Panc1 (cell line): ENCODE measurements at regions not wholly inside any gene's neighbourhood (a gene's known extent, or its start where the extent isn't known, plus 50 kb on each side); places are given as distances from the start of the nearest gene placed in this dataset.

Source experiments
- POLR2AphosphoS5 ChIP-seq: IDR thresholded peaks from 2 replicates; pipeline ENCODE4 v1.6.1; 2012; ENCODE audit warnings: mild to moderate bottlenecking, low read depth, low read length, moderate library complexity
- SIN3A ChIP-seq: IDR thresholded peaks from 2 replicates; pipeline ENCODE4 v1.6.1; 2012; ENCODE audit warnings: low read depth, mild to moderate bottlenecking, low read length, moderate library complexity, borderline replicate concordance; ENCODE audit not compliant: insufficient read depth
- TCF7L2 ChIP-seq: IDR thresholded peaks from 2 replicates; pipeline ENCODE4 v1.6.1; 2011; ENCODE audit warnings: mild to moderate bottlenecking, low read depth, low read length, inconsistent platforms
- TF ChIP-seq, protein P1 (sequence below): fragments of 450-650 bp; IDR thresholded peaks from 2 replicates; pipeline ENCODE4 v1.5.1; 2017; ENCODE audit warnings: mild to moderate bottlenecking
- TF ChIP-seq, protein P2 (sequence below), 2 experiments: IDR thresholded peaks; 2 replicates each; pipeline ENCODE4 v1.6.1; 2011 to 2012; ENCODE audit warnings: low read depth in 2 of 2, control low read depth in 1 of 2, low read length in 1 of 2, mild to moderate bottlenecking in 1 of 2, moderate library complexity in 1 of 2; ENCODE audit not compliant: insufficient read depth in 1 of 2

DNA sequence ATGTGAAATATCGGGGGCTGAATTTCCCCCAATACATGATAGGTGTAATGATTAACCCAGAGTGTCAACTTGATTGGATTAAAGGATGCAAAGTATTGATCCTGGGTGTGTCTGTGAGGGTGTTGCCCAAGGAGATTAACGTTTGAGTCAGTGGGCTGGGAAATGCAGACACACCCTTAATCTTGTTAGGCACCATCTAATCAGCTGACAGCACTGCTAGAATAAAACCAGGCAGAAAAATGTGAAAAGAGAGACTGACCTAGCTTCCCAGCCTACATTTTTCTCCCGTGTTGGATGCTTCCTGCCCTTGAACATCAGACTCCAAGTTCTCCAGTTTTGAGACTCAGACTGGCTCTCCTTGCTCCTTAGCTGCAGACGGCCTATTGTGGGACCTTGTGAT lies 247.8 kb downstream of the OTOL1 start:
- TF ChIP-seq, protein P1, sequence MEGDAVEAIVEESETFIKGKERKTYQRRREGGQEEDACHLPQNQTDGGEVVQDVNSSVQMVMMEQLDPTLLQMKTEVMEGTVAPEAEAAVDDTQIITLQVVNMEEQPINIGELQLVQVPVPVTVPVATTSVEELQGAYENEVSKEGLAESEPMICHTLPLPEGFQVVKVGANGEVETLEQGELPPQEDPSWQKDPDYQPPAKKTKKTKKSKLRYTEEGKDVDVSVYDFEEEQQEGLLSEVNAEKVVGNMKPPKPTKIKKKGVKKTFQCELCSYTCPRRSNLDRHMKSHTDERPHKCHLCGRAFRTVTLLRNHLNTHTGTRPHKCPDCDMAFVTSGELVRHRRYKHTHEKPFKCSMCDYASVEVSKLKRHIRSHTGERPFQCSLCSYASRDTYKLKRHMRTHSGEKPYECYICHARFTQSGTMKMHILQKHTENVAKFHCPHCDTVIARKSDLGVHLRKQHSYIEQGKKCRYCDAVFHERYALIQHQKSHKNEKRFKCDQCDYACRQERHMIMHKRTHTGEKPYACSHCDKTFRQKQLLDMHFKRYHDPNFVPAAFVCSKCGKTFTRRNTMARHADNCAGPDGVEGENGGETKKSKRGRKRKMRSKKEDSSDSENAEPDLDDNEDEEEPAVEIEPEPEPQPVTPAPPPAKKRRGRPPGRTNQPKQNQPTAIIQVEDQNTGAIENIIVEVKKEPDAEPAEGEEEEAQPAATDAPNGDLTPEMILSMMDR, result no peak
- TF ChIP-seq SIN3A (no peak), POLR2AphosphoS5 (no peak), TCF7L2 (no peak)
- TF ChIP-seq, protein P2, sequence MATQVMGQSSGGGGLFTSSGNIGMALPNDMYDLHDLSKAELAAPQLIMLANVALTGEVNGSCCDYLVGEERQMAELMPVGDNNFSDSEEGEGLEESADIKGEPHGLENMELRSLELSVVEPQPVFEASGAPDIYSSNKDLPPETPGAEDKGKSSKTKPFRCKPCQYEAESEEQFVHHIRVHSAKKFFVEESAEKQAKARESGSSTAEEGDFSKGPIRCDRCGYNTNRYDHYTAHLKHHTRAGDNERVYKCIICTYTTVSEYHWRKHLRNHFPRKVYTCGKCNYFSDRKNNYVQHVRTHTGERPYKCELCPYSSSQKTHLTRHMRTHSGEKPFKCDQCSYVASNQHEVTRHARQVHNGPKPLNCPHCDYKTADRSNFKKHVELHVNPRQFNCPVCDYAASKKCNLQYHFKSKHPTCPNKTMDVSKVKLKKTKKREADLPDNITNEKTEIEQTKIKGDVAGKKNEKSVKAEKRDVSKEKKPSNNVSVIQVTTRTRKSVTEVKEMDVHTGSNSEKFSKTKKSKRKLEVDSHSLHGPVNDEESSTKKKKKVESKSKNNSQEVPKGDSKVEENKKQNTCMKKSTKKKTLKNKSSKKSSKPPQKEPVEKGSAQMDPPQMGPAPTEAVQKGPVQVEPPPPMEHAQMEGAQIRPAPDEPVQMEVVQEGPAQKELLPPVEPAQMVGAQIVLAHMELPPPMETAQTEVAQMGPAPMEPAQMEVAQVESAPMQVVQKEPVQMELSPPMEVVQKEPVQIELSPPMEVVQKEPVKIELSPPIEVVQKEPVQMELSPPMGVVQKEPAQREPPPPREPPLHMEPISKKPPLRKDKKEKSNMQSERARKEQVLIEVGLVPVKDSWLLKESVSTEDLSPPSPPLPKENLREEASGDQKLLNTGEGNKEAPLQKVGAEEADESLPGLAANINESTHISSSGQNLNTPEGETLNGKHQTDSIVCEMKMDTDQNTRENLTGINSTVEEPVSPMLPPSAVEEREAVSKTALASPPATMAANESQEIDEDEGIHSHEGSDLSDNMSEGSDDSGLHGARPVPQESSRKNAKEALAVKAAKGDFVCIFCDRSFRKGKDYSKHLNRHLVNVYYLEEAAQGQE (IDR thresholded peaks at IDR 0.05; ENCODE audit: insufficient read depth in 1 of 2, low read depth in 2 of 2, low read length in 1 of 2), result no peak
